Adrenal gland (tissue), 9 donors: ENCODE measurements at regions not wholly inside any gene's neighbourhood (a gene's known extent, or its start where the extent isn't known, plus 50 kb on each side); places are given as distances from the start of the nearest gene placed in this dataset.
"Not testable (repeated sequence)": the region's sequence is repeated elsewhere in the genome, so short reads cannot be mapped to it uniquely, and the experiment has no call there.

Experiments used
- DNase-seq, 7 donors: peaks; one replicate each; pipeline ENCODE4 v3.0.0-alpha.2; 2019 to 2020
- H3K27ac ChIP-seq, 5 donors: fragments of 200-600 bp; sonication (generic) in 4 of 5; 1 replicate in 3 of 5; 2 replicates in 2 of 5; pipeline versions ENCODE4 v1.5.1 to v1.8.0; 2016 to 2020; ENCODE audit warnings: mild to moderate bottlenecking in 1 of 5
- H3K27me3 ChIP-seq: fragments of 200-600 bp; 2 replicates; pipeline ENCODE4 v1.8.0; 2021
- H3K36me3 ChIP-seq, 2 donors: fragments of 200-600 bp; replicated peaks in 1 of 2; 1 replicate in 1 of 2; 2 replicates in 1 of 2; pipeline versions ENCODE4 v1.5.1 to v1.8.0; 2018 to 2022
- H3K4me1 ChIP-seq, 2 donors: fragments of 200-600 bp; replicated peaks in 1 of 2; 1 replicate in 1 of 2; 2 replicates in 1 of 2; pipeline versions ENCODE4 v1.5.1 to v1.8.0; 2018 to 2021
- H3K4me3 ChIP-seq, 4 donors: fragments of 200-600 bp; sonication (generic) in 3 of 4; one replicate each; pipeline ENCODE4 v1.5.1; 2016 to 2018
- H3K9me3 ChIP-seq, 3 donors: fragments of 200-600 bp; sonication (generic) in 1 of 3; replicated peaks in 1 of 3; 1 replicate in 2 of 3; 2 replicates in 1 of 3; pipeline versions ENCODE4 v1.5.1 to v1.8.0; 2016 to 2021
- CTCF ChIP-seq, 6 experiments: fragments of 450-650 bp in 4 of 6; fragments of 200-600 bp in 2 of 6; sonication (generic) in 1 of 6; IDR thresholded peaks; 1 replicate in 5 of 6; 2 replicates in 1 of 6; pipeline versions ENCODE4 v1.5.1 to v1.8.0; 2016 to 2021; ENCODE audit warnings: antibody characterized with exemption in 6 of 6, mild to moderate bottlenecking in 2 of 6, moderate library complexity in 1 of 6
- POLR2A ChIP-seq, 2 donors: fragments of 450-650 bp; IDR thresholded peaks; one replicate each; pipeline ENCODE4 v1.6.1; 2017; ENCODE audit warnings: antibody characterized with exemption in 2 of 2, mild to moderate bottlenecking in 2 of 2, moderate library complexity in 1 of 2
- WGBS, 4 donors: extraction: QIAGEN DNeasy Blood & Tissue Kit in 2 of 4; methylation state at CpG; one replicate each; pipeline versions ENCODE4 v1.1.5 to v1.1.7; 2013 to 2017; 5-methylcytosine and 5-hydroxymethylcytosine counted together
- intact Hi-C, 2 donors: fragments of 100-400 bp; cut with DNase I; formaldehyde crosslinking; loops; one replicate each; pipeline versions ENCODE4 v1.14.1 to v1.15.0; 2022 to 2023
- donor health status: healthy with polysubstance abuse.
- donor health status: Bipolar disorder and iron deficiency.
- donor health status: DM: yes; HTN: yes; CAD: no.
- donor health status: DM: no; HTN: no; CAD: no.
- donor health status: DM: no; HTN: no; CAD: no.

- Histone ChIP-seq H3K9me3 (no peaks in the 10 kb centered on the region), H3K4me1 (no peaks in the 10 kb centered on the region), H3K27ac (no peak overlapping the region), H3K27me3 (no peaks in the 10 kb centered on the region), H3K36me3 (no peaks in the 10 kb centered on the region), H3K4me3 (no peak overlapping the region)
- intact Hi-C loops = loop anchor here in 1 of 2 donors (5.0 kb wide), 1 partner anchor 300 kb away; no protein-coding TSS in a partner anchor
- 77 to 86% (median 84%) methylated on average over 3 to 4 of the region's 4 CpGs for WGBS, 4 donors
- TF ChIP-seq POLR2A (IDR thresholded peaks at IDR 0.05) = no peak
- DNase-seq = no peak
Observed at GRCh38 chr12:9332564-9332963, 124.4 kb upstream of the PZP start.

- Histone ChIP-seq H3K27ac (no peak overlapping the region), H3K27me3 (no peaks in the 10 kb centered on the region), H3K9me3 (no peaks in the 10 kb centered on the region), H3K4me3 (no peak overlapping the region), H3K4me1 (no peaks in the 10 kb centered on the region), H3K36me3 (no peaks in the 10 kb centered on the region)
- peak; percentile 56 to 87 (median 78) for DNase-seq
- intact Hi-C loops = loop anchor here in 1 of 2 donors (5.0 kb wide), 1 partner anchor 301 kb away; no protein-coding TSS in a partner anchor
- TF ChIP-seq POLR2A (IDR thresholded peaks at IDR 0.05) (no peak), CTCF (IDR thresholded peaks at IDR 0.05) (peak; percentile 89 to 95 (median 93))
- WGBS, 4 donors = 6 to 11% (median 8%) methylated on average over 2 to 5 of the region's 5 CpGs
Observed at GRCh38 chr12:9331218-9331626, 123.0 kb upstream of the PZP start.

GRCh38 chr12:9329019-9329418 lies 120.8 kb upstream of the PZP start:
- no peak overlapping the region for H3K27ac ChIP-seq
- H3K36me3 ChIP-seq = no peaks in the 10 kb centered on the region
- WGBS, 4 donors = 79 to 90% (median 88%) methylated on average over 5 of the region's 5 CpGs
- TF ChIP-seq CTCF (IDR thresholded peaks at IDR 0.05) (no peak), POLR2A (IDR thresholded peaks at IDR 0.05) (no peak)
- no peak for DNase-seq
- H3K9me3 ChIP-seq = no peaks in the 10 kb centered on the region
- H3K4me3 ChIP-seq = no peak overlapping the region
- no peaks in the 10 kb centered on the region for H3K27me3 ChIP-seq
- no peaks in the 10 kb centered on the region for H3K4me1 ChIP-seq
- intact Hi-C loops = no loop called here

GRCh38 chr12:9328065-9328464 lies 119.9 kb upstream of the PZP start:
- intact Hi-C loops = no loop called here
- no peak for DNase-seq
- Histone ChIP-seq H3K27ac (no peak overlapping the region), H3K36me3 (no peaks in the 10 kb centered on the region), H3K4me1 (no peaks in the 10 kb centered on the region), H3K9me3 (no peaks in the 10 kb centered on the region), H3K27me3 (no peaks in the 10 kb centered on the region), H3K4me3 (no peak overlapping the region)
- no peak for TF ChIP-seq POLR2A (IDR thresholded peaks at IDR 0.05)
- no peak for TF ChIP-seq CTCF (IDR thresholded peaks at IDR 0.05)
- WGBS, 4 donors = 54 to 89% (median 75%) methylated on average over 2 of the region's 2 CpGs

- intact Hi-C loops = no loop called here
- no peaks in the 10 kb centered on the region for H3K4me1 ChIP-seq
- no peaks in the 10 kb centered on the region for H3K27me3 ChIP-seq
- H3K36me3 ChIP-seq = no peaks in the 10 kb centered on the region
- WGBS, 4 donors = 72 to 83% (median 75%) methylated on average over 5 of the region's 5 CpGs
- no peak overlapping the region for H3K27ac ChIP-seq
- no peaks in the 10 kb centered on the region for H3K9me3 ChIP-seq
- no peak for TF ChIP-seq CTCF (IDR thresholded peaks at IDR 0.05)
- no peak for TF ChIP-seq POLR2A (IDR thresholded peaks at IDR 0.05)
- no peak for DNase-seq
- no peak overlapping the region for H3K4me3 ChIP-seq
Observed at GRCh38 chr12:9327320-9327719, 119.1 kb upstream of the PZP start.

GRCh38 chr12:9326849-9327248 lies 118.7 kb upstream of the PZP start:
- H3K9me3 ChIP-seq, H3K27me3 ChIP-seq, H3K36me3 ChIP-seq, DNase-seq, H3K4me3 ChIP-seq, H3K27ac ChIP-seq, H3K4me1 ChIP-seq, intact Hi-C loops: not testable (repeated sequence)
- WGBS, 4 donors = 83 to 90% (median 85%) methylated on average over 14 of the region's 14 CpGs
